Mucosa of descending colon (tissue), 3 donors: ENCODE measurements at regions not wholly inside any gene's neighbourhood (a gene's known extent, or its start where the extent isn't known, plus 50 kb on each side); places are given as distances from the start of the nearest gene placed in this dataset.

Source experiments
- ATAC-seq: fragments of 200-7000 bp; cut with Tn5 transposase; one replicate; pipeline ENCODE4 v1.9.1; 2020; ENCODE audit warnings: mild to moderate bottlenecking, moderate library complexity
- DNase-seq, 3 donors: peaks; one replicate each; pipeline ENCODE4 v3.0.0-alpha.2; 2020
- H3K36me3 ChIP-seq: fragments of 200-600 bp; one replicate; pipeline ENCODE4 v1.8.0; 2021; ENCODE audit warnings: low read depth, mild to moderate bottlenecking
- H3K4me1 ChIP-seq: fragments of 200-600 bp; one replicate; pipeline ENCODE4 v1.8.0; 2021; ENCODE audit warnings: low read depth, mild to moderate bottlenecking
- H3K4me3 ChIP-seq: fragments of 200-600 bp; one replicate; pipeline ENCODE4 v1.8.0; 2021; ENCODE audit warnings: mild to moderate bottlenecking
- H3K9me3 ChIP-seq: fragments of 200-600 bp; one replicate; pipeline ENCODE4 v1.8.0; 2021; ENCODE audit warnings: mild to moderate bottlenecking
- intact Hi-C, 2 donors: fragments of 100-400 bp; cut with DNase I in 1 of 2; cut with micrococcal nuclease in 1 of 2; formaldehyde crosslinking; loops; one replicate each; pipeline versions ENCODE4 v1.11.0 to v1.11.1; 2022; cut with DNase I, micrococcal nuclease
- TF ChIP-seq, protein P1 (sequence below): fragments of 200-600 bp; IDR thresholded peaks from one replicate; pipeline ENCODE4 v1.8.0; 2022; ENCODE audit warnings: antibody characterized with exemption, mild to moderate bottlenecking
- donor health status: DM: no; HTN: no; CAD: no; lungs with moderate emphysema.
- donor health status: DM: no; HTN: no; CAD: no.
- donor health status: DM: no; HTN: yes; CAD: no.

DNA sequence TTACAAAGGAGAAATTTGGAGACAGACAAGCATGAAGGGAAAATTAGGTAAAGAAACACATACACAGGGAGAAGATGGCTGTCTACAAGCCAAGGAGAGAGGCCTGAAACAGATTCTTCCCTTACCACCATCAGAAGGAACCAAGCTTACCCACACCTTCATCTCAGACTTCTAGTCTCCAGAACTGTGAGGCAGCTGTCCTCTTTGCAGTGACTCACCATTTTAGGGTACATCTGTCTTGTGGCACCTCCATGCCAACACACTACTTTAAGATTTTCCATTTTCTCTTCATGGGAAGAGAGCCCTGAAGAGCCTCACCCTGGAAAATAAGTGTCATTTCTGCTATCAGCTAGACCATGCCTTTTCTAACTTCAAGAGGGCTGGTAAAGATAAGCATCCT, 369.3 kb downstream of the FRK start:
- Histone ChIP-seq H3K4me3 (no peak overlapping the region), H3K4me1 (no peaks in the 10 kb centered on the region), H3K9me3 (no peaks in the 10 kb centered on the region), H3K36me3 (no peaks in the 10 kb centered on the region)
- DNase-seq = no peak
- TF ChIP-seq, protein P1, sequence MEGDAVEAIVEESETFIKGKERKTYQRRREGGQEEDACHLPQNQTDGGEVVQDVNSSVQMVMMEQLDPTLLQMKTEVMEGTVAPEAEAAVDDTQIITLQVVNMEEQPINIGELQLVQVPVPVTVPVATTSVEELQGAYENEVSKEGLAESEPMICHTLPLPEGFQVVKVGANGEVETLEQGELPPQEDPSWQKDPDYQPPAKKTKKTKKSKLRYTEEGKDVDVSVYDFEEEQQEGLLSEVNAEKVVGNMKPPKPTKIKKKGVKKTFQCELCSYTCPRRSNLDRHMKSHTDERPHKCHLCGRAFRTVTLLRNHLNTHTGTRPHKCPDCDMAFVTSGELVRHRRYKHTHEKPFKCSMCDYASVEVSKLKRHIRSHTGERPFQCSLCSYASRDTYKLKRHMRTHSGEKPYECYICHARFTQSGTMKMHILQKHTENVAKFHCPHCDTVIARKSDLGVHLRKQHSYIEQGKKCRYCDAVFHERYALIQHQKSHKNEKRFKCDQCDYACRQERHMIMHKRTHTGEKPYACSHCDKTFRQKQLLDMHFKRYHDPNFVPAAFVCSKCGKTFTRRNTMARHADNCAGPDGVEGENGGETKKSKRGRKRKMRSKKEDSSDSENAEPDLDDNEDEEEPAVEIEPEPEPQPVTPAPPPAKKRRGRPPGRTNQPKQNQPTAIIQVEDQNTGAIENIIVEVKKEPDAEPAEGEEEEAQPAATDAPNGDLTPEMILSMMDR = no peak
- ATAC-seq = no peak
- intact Hi-C loops = no loop called here

DNA sequence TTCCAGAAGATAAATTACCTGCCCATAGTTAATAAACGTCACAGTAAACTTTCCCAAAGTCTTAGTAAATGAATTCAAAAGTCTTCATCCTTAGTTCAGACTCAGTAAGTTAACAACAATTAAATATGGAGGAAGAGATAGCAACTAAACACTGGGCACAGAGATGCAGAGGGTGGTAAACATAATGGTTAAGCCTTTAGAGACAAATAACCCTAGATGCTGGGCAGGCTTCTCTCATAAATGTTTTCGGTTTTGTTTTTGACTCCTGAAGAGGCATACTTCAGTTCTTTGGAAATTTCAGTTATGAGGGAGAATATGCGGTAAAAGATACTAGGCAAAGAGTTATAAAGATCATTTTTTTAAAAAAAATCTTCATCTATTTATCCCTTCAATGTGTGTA, 369.8 kb downstream of the FRK start:
- intact Hi-C loops = no loop called here
- TF ChIP-seq, protein P1 = no peak
- H3K4me3 ChIP-seq = no peak overlapping the region
- H3K9me3 ChIP-seq = no peaks in the 10 kb centered on the region
- no peaks in the 10 kb centered on the region for H3K36me3 ChIP-seq
- DNase-seq (no peak), ATAC-seq (no peak)
- no peaks in the 10 kb centered on the region for H3K4me1 ChIP-seq

DNA sequence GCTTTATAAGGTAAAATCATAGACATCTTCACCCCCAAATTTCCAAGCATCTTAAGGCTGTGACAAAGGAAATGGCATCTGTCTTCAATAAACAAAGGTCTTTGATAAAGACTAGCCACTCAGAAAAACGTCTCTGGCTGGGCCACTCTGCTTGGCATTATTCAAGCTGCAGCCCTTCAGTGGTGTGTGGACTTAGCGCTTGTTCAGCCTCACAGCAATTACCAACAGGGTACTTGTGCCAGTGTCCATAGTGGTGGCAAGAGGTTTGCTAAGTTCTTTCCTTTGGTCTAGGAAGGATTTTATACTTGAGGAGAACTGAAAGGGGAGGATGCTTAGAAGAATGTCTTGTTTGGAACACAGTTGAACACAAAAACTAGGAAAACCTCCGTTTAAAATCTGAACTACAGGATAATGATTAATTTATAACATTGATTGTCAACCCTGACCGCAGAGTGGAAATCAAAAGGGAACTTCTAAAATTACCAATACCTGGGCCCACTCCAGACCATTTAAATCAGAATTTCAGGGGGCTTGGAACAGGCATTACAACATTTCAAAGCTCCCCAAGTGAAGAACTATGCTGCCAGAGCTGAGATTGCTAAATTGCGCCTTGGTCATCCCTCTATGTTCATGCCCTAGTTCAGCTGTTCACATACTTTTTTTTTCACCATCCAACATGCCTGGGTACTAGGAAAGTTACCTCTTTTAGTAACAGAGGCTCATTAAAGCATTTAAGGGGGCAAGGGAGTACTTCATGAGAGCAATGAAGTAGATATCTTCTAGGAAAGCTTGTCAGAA, 378.5 kb downstream of the FRK start:
- no peak overlapping the region for H3K4me3 ChIP-seq
- DNase-seq (no peak), ATAC-seq (no peak)
- no peaks in the 10 kb centered on the region for H3K36me3 ChIP-seq
- intact Hi-C loops = no loop called here
- H3K4me1 ChIP-seq = no peaks in the 10 kb centered on the region
- TF ChIP-seq, protein P1 = no peak
- no peaks in the 10 kb centered on the region for H3K9me3 ChIP-seq

DNA sequence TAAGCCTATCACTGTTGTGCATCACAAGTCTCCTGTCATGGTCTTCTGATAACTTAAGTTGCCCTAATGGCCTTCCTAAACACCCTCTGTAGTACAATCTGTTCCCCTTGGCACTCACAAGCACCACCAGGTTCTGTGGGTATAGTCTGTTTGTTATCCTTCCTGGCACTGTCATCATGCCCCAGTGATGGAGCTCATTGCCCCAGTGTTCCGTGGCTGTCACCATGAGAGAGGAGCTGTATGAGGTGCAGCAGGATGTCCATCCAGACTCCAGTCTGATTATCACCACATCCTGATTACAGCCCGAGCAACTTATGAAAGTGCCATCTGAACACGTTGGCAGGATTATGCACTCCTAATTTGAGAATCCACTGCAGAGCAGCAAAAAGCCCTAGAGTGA, 380.1 kb downstream of the FRK start:
- intact Hi-C loops = no loop called here
- TF ChIP-seq, protein P1 = no peak
- no peak for DNase-seq

DNA sequence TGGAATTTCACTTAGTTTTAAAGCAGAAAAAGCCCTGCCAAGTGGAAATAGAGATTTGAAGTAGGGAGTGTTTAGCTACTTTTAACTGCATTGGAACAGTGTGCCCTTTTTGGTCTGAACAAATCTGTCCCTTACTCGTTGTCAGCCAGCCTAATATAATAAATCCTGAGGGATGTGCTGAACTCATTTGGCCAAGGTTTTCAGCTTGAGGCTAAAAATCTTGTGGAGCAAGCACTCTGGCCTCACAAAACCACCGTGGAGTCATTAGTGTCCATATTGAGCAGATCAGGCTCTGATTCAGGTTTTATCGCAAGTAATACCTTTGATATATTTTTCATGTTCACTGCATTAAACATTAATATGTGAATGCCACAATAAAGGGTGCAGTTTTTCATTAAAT, 383.5 kb downstream of the FRK start:
- intact Hi-C loops = no loop called here
- no peaks in the 10 kb centered on the region for H3K36me3 ChIP-seq
- DNase-seq = no peak
- ATAC-seq = no peak
- H3K4me1 ChIP-seq = no peaks in the 10 kb centered on the region
- no peaks in the 10 kb centered on the region for H3K9me3 ChIP-seq
- TF ChIP-seq, protein P1 = no peak
- no peak overlapping the region for H3K4me3 ChIP-seq

More for the DNA sequence above, 380.1 kb downstream of the FRK start:
- no peaks in the 10 kb centered on the region for H3K36me3 ChIP-seq
- no peaks in the 10 kb centered on the region for H3K9me3 ChIP-seq
- no peaks in the 10 kb centered on the region for H3K4me1 ChIP-seq
- no peak overlapping the region for H3K4me3 ChIP-seq
- ATAC-seq = no peak
